ENCODE measurements at regions not wholly inside any gene's neighbourhood (a gene's known extent, or its start where the extent isn't known, plus 50 kb on each side); places are given as distances from the start of the nearest gene placed in this dataset.
A peak's percentile ranks its signal among the peaks of the same experiment; 100 is the strongest.

DNA sequence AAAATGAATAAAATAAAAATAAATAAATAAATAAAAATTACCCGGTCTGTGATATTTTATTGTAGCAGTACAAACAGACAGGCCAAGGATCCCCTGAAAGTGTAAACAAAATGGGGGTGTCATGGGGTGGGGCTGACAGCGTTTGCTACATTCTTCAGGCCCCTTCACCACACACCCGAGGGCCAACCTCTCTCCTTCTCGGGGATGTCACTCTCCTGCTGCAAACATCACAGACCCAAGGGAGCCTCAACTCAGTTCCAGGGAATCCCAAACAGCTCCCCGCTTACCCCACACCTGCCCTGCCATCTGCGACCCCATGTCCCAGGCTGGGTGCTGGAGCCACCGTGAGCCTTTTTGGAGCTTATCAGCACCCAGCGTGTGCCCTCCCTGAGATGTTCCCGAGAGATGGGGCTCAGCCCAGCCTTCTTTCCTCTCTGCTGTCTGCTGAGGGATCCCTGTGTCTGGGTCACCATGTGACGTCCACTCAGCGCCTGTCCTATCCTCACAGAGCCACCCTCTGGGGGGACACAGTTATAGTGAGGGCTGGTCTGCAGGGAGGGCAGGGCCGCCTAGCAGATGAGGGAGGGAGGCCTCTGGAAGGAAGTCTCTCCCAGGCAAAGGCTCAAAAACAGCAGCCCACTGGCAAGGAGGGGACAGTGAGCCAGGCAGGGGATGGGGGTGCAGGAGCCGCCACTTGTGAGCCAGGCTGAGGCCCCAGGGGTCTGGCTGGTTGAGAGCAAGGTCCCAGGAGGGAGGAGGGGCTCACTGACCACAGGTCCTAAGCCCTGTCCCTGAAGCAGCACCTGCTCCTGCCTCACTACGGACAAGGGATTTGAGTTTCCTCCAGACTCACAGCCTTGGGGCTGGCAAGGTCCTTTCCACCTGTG lies 1041.6 kb downstream of the BRD1 start:
- DNase-seq, result no peak

DNA sequence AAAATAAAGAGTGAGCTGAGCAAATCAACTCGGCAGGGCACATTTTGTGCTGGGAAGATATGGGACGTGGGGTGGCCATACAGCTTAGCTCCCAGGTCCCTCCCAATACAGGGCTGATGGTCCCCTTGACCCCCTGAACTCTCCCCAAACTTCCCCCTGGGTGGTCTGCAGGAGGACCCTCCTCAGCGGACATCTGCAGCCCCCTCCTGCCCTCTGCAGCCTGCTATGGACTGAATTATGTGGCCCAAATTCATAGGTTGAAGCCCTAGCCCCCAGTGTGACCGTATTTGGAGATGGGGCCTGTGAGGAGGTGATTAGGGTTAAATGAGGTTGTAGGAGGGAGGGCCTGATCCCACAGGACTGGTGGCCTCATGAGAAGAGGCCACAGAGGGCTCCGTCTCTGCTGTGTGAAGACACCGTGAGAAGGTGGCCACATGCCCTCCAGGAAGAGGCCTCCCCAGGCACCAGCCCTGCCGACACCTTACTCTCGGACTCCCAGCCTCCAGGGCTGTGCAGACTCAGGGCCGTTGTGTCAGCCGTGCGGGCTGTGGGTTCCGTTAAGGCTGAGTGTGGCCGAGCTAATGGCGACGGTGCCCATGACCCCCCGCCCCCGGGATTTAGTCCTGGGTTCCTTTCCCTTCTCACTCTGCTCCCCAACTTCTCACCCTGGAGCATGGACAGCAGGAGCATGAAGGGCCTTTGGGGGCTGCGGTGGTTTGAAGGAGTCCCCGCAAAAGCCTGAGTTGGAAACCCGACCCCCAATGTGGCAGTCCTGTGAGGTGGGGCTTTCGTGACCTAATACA lies 1042.8 kb downstream of the BRD1 start:
- DNase-seq, result no peak

DNA sequence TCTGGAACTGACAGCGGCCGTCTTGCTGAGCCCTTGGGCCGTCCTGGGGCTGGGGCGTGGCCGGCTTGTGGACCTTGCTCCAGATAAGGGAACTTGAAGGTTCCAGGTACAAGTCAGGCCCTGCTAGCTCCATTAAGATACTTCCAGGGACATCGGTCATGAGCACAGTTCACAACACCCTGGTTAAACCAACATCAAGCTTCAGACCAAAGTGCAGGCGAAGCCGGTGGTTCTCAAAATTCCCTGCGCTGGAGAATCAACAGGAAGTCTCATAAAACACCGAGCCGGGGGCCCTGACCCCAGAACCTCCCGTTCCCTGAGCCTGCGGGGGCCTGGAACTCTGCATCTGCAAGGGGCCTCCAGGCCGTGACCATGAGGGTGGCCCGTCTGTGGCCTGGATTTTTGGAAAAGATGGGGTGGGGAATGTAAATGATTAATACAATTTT lies 1043.8 kb downstream of the BRD1 start:
- DNase-seq, result no peak

DNA sequence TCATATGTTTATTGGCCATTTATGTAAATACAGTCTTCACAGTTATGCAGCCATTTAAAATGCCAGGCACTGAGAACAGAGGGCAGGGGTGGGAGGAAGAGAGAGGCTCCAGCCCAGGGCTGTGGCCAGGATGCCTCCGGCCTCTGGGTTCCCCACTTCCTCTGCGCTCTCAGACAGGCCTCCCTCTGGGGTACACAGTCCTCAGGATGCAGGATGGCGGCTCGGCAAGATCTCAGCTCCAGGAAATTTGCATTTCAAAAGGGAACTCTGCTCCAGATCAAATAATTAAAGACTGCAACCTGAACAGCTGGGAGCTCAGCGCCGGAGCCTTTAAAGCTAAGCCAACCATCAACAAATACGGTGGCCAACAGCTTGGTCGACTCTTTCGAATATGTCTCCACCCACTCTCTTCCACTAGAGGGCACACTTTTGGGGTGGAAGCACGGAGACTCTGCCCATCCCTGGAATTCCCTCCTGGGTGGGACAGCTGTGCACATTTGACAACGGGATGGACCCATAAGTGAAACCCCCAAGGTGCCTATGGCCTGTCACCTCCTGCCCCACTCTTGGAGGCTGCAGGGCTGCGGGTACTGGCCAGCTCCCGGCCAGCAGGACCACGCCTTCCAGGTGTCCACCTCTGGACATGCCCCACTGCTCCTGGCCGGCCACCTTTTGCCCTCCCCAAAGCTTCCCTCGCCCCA lies 1044.7 kb downstream of the BRD1 start:
- DNase-seq, result no peak

DNA sequence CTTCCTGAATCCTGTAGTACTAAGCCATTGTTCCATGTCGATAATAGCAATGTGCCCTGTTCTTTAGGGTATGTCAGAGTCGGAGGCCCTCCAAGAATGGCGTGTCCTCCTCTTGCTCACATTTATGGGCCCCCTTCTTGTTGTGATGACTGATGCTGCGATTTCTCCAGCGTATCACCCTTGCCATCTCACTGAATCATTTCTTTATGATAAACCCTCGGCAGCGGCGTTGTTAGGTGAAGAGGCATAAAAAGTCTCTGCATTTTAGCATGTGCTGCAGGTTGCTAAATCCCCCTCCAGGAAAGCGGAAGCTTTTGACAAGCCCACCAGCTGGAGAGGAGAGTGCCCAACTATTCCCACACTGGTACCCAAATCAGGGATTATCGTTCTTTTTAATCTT lies 1045.3 kb downstream of the BRD1 start:
- DNase-seq, result no peak

DNA sequence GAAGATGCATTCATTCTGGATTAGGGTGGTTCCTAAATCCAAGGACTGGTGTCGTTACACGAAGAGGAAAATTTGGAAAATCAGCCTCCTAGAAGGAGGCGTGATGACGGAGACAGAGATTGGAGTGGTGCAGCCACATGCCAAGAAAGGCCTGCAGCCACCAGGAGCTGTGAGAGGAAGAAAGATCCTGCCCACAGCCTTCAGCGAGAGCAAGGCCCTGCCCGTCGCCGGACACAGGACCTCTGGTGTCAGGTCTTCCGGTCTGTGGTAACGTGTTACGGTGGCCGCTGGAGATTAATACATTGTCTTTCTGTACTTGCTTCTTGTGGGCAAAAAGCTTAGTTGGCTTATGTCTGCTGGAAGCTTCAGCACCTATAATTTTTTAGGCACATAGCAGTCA lies 1045.8 kb downstream of the BRD1 start:
- no peak for DNase-seq

DNA sequence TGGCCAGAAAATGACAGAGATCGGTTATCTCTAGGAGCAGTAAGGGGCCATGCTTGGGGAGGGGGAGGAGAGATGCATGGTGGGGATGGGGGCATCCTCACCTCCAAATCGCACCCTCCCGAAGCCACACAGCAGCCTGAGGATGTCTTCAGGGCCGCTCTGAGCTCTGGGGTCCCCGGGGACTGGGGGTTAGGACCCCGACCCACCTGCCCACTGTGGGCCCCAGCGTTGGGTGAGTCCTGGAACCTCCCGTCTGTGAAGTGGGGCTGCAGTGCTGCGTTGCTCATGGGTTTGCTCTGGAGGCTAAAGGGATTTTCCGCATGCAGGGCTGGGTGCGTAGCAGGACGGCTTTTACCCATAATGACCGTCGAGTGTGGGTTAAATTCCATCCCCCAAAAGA lies 1046.3 kb downstream of the BRD1 start:
- no peak for DNase-seq

DNA sequence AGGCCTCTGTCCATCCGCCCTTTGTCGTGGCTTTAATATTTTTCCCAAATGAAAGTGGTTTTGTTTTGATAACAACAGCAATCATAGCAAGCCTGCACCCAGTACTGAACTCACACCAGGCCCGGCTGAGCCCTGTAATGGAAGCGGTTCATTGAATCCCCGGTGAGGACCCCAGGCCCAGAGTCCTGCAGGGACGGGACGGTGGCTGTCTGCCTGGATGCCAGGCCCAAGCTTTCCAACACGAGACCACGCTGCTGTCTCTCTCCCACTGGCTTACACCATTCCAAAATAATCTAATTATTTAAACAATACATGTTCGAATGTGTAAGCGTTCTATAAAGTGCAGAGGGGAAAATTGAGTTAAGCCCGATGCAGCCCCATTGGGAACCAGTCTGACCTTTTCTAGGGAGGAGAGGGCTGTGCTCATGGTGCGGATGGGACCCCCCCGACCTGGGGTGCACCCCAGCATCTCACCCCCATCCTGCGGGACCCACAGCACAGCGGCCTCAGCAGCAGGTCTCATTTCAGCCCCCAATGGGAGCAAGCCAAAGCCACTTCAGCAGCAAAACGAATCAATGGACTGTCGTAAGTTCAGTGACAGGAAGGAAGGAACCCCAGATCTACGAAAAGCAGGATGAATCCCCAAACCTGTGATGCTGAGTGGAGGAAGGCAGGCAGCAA lies 1046.9 kb downstream of the BRD1 start:
- no peak for DNase-seq

DNA sequence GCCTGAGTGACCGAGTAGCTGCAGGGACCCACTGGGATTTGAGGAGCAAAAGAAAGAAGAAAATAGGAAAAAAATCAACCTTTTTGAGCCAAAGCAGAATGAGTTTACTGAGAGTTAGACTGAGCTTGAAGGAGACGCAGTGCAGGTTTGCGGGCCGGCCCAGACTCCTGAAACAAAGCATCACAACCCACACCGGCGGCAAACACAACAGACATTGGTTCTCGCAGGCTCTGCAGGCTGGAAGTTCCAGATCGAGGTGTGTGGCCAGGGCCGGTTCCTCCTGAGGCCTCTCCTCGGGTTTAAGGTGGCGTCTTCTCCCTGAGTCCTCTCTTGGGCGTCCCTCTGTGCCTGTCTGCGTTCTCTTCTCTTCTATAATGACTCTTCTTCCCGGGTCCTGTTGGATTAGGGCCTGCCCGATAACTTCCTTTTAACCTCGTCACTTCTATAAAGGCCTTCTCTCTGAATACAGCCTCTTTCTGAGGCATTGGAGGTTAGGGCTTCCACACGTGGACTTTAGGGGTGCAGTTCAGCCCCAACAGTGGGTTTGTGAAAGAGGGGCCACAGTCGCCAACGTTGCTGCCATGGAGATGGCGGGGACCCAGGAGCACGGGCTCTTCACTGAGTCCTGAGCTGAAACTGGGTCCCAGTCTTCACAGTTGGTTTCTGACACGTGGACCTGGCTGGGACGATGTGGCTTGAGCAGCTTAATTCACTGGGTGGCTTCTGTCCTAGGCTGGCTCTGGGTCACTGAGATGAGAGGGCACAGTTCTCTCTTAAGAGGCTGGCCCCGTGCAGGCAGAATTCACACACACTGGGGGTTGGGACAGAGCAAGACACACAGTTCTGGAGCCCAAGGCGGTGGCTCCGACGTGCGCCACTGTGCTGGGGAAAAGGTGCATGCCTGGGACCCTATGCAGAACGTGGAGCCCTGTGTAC lies 1047.7 kb downstream of the BRD1 start:
- no peak for DNase-seq

DNA sequence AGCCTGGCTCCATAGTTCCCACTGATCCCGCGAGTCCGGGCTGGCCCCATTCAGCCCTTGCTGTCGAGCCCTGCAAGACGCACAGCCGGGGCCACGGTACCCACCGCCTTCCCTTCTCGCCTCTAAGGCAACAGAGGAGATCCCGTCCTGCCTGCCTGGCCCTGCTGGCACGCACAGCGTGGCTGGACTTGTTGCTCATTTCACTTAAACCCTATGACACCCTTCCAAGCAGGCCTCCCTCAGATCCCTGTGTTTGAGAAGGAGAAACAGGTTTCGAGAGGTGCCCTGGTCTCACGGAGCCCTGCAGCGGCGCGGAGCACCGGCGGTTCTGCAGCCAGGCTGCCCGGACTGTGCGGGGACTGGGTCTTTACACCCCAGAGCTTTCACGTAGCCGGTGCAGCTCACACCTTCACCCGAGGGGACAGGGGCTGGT lies 1048.4 kb downstream of the BRD1 start:
- DNase-seq, result no peak

DNA sequence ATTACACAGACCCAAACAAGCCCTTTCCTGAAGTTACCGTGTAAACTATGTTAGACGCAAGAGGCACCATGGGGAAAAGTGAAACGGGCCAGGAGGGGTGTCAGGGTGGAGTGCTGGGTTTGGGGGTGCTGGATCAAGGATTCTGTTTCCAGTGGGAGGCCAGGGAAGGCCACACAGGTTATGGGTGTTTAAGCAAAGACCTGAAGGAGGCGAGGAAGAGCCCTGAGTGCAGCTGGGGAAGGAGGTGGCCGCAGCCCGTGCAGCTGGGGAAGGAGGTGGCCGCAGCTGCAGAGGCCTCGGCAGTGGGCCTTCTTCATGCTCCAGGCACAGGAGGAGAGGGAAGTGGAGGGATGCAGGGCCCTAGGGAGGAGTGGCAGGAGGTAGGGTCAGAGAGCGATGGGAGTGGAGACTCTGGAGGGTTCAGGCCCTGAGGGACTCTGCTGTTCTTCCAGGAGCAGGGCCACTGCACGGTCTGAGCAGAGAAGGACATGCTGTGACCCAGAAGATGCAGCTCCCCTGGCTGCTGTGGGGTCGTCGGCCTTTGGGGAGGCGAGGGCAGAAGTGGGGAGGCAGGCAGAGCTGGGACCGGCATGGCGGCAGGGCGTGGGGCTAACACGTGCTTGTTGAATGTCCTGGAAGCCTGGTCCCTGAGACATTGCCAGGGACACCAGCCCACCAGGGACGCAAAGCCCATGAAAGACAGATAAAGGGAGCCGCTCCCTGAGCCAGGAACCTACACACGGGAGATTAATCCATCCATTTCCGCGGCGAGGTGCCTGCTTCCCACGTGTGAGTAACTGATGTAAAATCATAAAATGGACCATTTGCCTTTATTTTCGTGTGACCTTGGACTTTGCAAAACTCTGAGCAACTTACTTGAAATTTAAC lies 1049.1 kb downstream of the BRD1 start:
- no peak for DNase-seq

DNA sequence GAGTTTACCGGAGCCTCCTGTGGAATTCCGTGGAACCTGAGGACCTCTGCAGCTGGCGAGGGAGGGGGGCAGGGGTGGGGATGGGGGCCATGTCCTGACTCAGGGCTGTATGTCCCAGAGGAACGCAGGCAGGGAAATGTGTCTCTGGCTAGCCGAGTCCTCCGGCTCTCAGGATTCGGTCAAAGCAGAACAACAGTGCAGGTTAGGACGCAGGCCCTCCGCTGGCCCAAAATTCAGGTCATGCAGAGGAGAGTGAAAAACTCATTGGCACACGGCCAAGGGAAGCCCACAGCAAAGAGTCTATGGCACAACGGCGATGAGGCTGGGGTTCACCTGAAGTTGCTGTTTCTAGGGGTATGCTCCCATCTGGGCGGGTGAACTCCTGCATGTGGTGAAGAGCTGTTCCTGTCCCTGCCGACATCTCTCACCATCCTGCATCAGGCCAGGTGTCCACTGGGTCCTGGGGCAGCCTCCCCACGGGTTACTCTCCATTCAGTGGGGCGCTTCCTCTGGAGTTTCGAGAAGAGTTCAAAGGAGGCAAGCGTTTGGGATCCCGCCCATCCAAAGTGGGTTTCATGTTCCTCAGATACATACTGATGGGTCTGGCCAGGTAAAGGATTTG lies 1055.3 kb downstream of the BRD1 start:
- DNase-seq, result no peak

DNA sequence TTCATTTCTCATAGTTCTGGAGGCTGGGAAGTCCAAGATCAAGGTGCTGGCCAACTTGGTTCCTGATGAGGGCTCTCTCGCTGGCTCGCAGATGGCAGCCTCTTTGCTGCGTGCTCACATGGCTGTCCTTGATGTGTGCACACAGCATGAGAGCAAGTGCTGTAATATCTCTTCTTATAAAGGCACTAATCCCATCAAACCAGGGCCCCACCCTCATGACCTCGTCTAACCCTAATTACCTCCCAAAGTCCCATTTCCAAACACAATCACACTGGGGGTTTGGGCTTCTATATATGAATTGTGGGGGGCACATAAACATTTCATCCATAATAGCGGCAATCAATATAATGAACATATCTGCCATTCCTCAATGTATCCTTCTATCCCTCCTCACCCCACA lies 1062.1 kb downstream of the BRD1 start:
- no peak for DNase-seq

DNA sequence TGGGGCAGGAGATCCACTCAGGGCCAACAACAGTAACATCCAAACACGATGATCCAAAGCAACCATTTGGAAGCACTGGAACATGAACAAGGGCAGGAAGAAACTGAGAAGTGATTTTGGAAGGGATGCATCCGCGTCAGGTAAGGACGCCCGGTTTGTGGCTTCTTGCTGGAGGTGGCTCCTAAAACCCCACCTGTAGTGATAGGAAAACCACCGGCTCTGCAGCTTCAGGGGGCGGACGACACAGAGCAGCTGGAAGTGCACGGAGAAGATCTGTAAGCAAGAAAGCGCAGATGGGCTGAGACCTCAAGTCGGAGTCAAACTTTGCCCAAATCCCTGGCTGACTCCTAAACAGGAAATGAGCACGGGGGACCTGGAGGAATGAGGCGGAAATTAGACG lies 1066.1 kb downstream of the BRD1 start:
- no peak for DNase-seq

DNA sequence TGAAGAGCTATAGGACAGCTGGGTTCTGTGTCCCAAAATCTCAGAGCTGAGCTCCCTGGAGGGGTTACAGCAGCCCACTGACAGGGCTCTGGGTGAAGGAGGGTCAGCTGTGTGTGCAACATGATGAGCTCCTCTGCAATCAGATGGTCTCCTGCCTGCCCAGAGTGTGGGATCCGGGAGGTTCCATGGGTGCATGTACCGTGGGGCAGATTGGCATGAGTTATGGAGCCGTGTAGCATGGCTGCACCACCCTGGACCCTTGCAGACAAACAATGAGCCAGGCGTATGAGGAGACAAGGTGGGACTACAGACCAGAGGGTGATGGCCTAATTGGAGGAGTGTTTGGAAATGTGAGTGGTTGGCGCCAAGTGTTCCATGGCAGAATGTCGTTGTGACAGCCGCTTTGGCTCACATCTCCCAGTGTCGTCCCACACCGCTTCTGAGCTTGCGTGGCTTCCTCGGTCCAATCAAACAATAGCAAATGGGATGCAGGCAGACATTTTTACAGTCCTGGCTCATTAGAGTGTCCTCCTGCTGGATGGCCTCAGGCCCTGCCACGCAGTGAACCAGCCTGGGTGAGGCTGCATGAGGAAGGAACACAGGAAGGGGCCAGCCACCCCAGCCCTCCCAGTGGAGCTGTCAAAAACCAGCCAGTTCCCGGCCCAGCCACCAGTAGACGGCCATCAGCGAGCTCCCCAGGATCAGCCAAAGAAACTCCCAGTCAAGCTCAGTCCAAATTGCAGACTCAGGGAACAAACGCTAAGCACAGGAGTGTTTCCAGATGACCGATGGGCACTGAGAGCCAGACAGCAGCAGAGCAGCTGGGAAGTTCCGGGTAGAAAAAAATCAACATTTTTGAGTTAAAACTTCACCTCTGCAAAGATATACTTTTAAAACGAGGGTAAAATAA lies 1066.9 kb downstream of the BRD1 start:
- DNase-seq, result no peak

DNA sequence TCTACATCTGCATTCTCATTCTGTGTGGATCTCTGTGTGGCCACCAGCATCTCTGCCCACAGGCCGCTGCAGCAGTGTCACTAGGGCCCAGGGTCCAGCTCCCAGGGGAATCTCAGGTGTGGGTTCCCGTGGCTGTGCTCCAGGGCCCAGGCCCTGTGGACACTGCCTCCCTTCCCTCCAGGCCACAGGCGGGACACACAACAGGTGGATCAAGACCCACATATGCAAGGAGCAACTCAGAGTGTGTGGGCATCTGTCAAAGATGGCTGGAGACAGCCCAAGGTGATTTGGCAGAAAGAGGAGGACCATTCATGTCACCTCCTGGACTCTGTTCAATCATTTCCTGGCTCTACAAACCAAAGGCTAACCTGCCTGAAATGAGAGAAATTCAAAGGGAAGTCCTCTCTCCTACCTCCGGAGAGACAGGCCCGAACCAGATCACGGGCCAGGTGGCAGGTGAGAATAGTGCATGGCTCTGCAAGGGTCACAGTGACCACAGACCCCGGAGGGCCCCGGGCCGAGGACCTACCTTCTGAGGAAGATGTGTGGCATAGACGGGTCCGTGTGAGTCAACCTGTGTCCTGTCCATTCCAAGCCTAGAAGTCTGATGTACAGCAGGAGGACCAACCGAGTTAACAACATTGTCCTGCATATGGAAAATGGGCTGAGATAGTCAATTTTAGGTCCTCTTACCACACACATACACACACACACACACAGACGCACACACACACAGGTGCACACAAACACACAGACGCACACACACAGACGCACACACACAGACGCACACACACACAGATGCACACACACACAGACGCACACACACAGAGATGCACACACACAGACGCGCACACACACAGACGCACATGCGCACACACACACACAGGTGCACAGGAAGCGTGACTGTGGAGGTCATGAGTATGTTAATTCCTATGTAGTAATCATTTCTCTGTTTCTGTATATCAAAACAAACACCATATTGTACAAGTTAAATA lies 1068.5 kb downstream of the BRD1 start:
- DNase-seq, result peak in 1 of 2 experiments; percentile 29

DNA sequence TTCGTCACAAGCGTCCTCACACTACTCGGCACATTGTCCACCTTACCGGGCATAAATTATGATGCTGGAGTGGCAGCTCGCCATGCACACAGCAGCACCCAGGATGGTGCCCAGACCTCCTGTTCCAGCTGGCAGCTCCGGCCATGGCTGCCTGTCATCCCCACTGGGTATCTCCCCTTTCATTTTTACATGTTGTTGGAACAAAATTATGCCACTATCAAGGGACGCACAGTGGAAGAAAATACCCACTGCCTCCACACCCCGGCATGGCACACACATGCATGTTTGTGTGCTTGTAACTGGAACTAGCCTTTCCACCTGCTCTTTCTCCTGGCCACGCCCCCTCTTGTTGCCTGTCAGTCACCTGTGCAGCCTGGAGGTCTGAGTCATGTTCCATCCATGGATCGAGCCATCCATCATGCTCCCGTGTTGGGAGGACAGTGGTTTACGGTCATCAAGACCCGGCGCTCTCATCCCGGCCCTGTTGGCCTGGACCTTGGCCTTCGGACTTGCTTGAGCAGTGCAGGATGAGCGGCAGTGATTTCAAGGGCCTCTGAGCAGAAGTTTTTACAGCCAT lies 1069.6 kb downstream of the BRD1 start:
- DNase-seq, result no peak
